Dedifferentiated amniotic fluid mesenchymal stem cell (primary cell): ENCODE measurements at regions not wholly inside any gene's neighbourhood (a gene's known extent, or its start where the extent isn't known, plus 50 kb on each side); places are given as distances from the start of the nearest gene placed in this dataset.
"Not testable (repeated sequence)": the region's sequence is repeated elsewhere in the genome, so short reads cannot be mapped to it uniquely, and the experiment has no call there.

Experiments
- DNase-seq: peaks from one replicate; pipeline ENCODE4 v3.0.0-alpha.2; 2016; ENCODE audit errors: extremely low spot score

DNA sequence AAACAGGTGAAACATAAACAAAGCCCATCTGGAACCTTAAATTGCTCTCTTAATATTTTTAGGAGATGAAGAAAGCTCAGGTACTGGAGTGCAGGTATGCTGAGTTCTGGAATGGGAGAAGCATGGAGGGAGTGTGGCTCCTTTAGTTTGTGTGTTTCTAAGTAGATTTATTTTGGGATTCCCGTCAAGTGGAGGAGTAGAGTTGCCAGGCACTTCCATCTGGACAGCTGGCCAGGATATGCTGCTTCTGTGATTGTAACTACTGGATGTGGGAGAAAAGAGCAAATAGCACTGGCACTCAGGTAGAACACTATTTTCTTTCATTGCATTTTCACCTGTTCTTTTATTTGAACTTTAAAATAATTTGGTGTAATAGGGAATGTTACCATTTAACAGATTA is 182.3 kb upstream of the MAST4 start:
- no peak for DNase-seq

DNA sequence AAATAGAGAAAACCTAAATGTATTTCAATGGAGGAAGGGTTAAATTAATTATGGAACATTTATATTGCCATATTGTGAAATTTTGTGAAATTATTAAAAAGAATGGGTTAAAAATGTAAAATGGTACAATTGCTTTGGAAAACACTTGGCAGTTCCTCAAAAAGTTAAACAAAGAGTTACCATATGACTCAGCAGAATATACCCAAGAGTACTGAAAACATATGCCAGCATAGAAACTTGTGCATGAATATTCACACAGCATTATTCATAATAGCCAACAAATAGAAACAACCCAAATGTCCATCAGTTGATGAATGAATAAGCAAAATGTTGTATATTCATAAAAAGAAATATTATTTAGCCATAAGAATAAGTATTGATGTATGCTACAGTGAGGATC is 181.0 kb upstream of the MAST4 start:
- no peak for DNase-seq

DNA sequence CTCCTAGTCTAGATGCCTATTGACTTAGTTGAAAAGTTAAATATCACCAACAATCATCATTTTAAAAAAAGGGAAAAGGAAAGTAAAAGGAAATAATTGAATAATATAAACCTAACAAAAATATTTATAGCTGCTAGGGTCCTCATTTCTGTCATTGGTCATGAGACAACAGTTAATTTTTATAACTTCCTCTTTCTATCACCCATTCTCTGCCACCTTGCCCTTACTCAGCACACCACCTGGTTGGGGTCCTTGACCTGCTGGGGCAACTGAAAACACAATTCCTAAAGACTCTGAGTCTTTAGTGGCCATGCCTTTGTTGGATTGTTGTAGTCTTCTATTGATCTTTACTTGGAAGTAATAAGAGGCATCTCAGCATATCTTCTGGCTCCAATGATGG is 179.5 kb upstream of the MAST4 start:
- DNase-seq, result no peak

DNA sequence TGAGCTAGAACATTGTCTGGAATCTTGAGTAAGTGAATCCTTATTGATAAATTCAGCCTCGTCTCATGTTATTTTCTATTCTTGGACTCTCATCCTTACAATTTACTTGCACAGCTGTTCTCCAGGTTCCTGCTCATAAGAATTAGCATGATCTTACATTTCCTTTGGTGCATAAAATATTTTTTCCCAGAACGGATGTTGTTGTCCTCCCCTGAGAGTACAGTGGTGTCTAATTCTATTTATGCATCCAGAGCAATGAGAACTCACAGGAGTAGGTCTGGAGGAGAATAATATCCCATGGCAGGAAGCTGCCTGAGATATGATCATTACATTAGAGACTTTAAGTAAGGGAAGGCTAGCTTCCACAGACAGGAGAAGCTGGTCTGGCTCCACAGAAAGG is 178.4 kb upstream of the MAST4 start:
- no peak for DNase-seq

DNA sequence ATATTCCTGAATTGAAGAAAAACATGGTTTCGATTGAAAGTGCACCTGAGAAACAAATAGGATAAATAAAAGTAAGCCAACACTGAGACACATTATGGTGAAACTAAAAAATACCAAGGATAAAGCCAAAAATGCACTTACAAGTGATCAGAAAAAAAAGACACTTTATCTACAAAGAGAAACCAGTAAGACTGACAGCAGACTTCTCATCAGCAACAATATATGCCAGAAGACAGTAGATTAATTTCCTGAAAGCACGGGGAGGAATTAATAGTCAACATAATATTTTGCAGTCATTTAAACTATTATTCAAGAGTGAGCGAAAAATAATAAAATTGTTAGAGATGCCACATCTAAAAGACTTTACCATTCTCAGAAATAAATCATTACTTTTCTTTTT is 172.7 kb upstream of the MAST4 start:
- no peak for DNase-seq

DNA sequence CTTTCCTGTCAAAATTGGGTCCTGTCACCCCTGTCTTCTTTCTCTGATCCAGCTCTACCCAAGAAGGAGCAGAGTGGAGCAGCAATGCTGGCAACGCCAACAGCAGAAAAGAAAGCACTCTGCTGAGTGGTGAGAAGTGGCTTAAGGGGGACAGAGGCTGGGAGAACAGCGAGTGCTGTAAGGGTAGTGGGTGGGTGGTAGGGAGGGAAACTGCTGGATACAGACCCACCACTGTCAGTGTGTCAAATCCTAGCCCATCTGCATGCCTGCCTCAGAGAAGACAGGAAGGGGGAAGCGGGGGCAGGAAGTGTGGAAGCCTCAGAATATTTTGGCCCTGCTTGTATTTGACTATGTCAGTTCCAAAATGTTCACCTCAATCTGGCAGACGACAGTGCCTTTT is 170.4 kb upstream of the MAST4 start:
- DNase-seq, result no peak

DNA sequence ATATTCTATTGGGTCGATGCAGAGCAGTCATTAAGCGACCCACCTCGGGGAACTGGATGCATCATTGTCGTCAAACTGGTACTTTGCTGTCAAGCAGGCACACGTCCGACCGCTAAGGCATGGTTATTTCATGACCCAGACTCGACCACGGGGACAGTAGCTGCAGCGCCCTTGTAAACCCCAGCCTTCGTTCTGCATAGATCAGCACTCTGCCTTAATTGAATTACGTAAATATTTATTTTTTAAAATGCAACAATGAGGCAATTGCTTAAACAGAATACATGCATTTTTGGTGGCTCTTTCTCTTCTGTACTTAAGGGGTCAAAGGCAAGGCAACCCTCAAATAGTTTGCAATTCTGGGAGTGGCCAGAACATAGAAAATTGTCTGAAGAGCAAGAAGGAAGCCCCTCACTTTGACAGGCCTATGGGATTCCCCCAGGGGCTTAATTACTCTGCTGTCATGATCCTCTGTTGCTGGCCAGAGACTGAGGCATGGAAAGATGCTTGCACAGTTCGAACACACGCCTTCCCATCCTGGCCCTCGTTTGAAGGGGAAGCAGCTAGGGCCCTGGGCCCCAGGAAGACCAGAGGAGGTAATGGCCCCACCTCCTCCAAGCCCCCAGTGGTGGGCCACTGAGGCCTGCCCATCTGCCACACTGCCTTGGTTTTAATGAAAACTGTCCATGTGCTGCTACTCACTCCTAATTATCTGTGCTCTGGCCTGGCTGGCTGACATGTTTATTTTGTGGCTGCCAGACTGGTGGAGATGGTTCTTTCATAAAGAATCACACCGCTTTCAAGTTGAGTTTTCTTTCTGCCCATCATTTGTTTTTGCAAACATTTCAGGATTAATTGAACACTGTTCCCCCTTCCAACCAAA is 169.7 kb upstream of the MAST4 start:
- no peak for DNase-seq

DNA sequence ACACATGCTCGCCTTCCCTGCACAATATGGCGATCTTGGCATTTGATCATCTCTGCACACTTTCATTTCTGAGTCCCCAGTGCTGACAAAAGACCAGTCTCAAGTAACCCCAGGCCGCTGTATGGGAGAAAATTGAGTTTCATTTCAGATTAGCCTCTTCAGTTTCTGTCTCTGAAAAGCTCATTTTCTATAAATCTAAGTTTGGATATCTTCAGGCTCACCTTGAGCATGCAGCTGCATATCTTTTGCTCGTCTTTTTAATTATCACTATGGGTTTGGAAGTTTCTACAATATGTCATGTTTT is 169.1 kb upstream of the MAST4 start:
- no peak for DNase-seq

DNA sequence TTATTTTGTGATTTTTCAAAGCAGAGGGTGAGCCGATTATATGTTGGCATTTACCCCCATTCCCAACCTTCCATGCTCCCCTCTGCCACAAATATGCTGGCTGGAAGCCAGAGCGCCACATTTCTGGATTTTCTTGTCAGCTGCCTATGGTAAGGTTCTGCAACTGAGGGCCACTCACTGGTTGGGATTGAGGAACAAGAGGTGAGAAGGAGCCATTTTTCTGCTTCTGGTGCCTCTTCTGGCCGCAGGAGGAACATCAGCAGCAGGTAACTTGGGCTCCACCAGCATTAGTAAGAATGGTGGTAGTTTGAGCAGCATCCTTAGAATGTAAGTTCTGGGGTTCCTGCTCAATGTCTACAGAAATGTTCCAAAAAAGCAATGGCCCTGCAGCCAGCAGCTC is 159.5 kb upstream of the MAST4 start:
- DNase-seq, result no peak

DNA sequence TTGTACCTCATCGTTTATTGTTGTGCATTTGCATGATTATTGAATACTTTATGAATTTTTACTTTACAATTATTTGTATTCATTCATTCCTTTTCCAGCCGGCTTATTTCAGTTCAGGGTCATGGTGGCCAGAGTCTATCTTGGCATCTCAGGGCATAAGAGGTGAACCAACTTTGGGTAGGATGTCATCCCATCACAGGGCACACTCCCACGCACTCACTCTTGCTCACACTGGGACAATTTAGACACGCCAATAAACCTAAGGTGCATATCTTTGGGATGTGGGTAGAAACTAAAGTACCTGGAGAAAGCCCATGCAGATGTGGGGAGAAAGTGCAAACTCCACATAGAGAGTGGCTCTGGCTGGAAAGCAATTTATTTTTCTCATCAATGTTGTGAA is 158.1 kb upstream of the MAST4 start:
- DNase-seq, result no peak

DNA sequence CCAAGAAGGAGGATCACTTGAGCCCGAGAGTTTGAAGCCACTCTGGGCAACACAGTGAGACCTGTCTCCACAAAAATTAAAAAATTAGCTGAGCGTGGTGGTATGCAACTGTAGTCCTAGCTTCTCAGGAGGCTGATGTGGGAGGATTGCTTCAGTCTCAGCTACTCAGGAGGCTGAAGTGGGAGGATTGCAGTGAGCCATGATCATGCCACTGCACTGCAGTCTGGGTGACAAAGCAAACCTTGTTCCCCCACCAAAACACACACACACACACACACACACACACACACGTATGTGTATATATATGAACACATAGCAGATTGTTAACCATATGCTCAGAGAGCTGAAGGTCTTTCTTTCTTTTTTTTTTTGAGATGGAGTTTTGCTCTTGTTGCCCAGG is 157.5 kb upstream of the MAST4 start:
- DNase-seq, result no peak

DNA sequence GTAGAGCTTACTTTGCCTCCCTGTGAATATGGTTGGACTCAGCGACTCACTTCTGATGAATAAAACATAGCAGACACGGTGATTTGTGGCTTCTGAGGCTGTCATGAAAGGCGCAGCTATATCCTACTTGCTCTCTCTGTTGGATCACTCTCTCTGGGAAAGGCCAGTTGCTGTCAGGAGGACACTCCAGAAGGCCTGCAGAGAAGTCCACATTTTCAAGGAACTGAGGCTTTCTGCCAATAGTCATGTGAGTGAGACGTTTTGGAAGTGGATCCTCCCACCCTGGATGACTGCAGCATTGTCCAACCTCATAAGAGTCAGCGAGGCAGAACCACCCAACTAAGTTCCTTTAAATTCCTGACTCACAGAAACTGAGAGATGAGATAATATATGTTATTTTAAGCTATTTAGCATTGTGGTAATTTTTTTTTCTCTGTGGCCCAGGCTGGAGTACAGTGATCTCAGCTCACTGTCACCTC is 156.0 kb upstream of the MAST4 start:
- no peak for DNase-seq

DNA sequence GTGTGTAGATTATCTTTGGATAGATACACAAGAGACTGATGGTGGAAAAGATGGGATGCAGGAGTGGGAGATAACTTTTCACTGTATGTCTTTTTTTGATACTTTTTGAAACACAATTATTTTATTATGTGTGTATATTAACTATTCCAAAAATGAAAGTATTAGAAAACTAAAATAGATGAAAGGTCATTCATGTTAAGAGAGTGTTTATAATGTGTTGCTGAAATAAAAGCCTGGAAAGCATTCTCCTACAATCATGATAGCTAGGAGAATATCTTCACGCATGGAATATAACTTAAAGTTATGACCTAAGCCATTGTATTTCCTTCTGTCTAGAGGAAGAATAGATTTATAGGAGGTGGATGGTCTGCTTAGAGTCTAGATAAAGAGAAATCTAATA is 154.8 kb upstream of the MAST4 start:
- DNase-seq, result no peak

DNA sequence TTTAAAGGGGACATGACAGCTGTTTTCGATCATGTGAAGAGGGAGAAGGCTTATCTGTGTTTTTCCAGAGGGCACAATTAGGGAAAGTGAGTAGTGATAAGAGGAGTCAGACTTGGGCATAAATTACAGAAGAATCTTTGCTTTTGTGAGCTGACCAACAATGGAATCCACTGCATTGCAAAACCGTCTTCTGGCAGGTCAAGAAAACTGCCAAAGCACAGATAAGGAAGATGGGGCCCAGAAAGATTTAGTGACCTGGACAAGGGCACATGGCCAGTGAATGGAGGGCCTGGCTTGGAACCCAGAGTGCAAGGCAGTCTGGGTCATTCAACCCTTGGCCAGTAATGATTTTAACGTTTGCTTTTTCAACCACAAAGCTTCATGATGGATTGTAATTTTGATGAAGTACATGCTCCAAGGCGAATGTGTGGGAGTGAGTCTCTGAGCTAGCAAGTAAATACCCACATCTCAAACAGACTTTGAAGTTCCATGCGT is 153.2 kb upstream of the MAST4 start:
- DNase-seq, result no peak

DNA sequence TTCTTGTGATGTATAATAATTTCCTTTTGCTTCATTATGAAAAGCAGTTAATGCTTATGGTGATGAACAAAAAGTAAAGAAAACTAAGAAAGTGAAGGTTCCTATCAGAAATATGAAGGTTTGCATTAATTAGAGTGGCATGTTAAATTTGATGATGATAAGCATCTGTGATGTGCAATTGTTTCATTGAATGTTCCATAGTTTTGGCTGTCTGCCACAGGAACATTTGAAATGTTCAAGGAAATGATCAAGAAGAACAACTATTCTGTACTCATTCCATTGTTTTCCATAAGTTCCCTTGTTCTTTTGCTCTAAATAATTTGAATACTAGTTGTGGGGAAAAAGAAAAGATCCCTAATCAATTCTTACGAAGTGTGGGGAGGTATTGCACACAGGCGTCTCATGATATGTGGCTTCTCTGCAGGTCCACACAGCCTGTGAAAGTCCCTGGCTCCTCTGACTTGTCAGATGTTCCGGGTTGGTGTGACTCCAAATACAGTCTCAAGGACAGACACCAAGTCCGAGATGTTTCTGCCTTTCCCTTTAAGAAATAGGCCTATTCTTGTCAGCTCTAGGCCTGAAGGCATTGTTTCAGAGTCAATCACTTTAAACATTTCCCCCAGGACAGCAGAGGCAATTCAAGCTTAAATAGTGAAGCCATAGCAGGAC is 152.6 kb upstream of the MAST4 start:
- no peak for DNase-seq

DNA sequence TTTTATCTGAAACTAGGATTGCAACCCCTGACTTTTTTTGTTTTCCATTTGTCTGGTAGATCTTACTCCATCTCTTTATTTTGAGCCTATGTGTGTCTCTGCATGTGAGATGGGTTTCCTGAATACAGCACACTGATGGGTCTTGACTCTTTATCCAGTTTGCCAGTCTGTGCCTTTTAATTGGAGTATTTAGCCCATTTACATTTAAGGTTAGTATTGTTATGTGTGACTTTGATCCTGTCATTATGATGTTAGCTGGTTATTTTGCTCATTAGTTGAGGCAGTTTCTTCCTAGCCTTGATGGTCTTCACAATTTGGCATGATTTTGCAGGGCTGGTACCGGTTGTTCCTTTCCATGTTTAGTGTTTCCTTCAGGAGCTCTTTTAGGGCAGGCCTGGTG is 148.1 kb upstream of the MAST4 start:
- not testable (repeated sequence) for DNase-seq

DNA sequence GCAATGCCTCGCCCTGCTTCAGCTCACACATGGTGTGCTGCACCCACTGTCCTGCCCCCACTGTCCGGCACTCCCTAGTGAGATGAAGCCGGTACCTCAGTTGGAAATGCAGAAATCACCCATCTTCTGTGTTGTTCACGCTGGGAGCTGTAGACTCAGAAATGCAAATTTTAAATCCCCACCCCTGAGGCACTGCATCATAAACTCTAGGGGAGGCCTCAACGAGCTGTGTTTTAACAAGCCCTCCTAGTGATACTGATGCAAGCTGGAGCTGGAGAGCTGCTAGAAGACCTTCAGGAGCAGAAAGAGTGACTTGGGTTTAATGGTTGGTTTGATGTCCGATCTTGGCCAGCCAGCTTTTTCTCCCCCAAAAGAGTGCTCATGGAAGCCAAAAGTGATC is 146.0 kb upstream of the MAST4 start:
- DNase-seq, result no peak

DNA sequence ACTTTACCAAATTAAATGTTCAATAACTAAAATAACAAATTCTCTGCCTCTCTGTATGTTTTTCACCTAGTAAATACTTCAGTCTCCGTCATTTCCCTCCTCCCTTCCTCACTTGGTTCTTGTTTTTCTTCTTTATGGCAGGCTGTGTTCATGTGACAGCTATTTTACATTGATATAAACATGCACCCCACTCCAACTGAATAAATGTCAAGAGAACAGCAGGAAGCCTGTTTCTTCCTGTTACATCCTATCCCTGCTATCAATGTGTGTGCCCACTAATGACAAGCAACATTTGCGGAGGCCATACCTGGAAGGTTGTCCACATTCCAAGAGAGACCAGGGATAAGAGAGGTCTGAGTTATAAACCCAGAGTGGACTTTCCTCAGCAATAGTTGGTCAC is 145.2 kb upstream of the MAST4 start:
- no peak for DNase-seq

DNA sequence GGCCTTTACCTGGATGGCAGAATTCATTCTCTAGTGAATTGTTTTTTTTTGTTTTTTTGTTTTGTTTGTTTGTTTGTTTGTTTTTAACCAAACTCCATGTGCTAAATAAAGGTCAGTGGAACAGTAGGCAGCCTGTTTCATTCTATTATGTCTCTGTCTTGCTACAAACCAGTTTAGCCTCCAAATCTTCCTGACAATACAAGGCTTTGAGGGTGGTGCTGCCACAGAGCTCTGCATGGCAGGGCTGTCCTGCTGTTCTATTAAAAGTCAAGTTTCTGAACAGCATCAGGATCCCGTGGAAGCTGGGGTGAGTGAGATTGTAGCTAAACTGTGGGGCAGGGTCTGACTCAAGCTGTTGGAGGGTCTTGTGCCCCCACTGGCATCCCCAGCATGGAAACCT is 144.1 kb upstream of the MAST4 start:
- no peak for DNase-seq

DNA sequence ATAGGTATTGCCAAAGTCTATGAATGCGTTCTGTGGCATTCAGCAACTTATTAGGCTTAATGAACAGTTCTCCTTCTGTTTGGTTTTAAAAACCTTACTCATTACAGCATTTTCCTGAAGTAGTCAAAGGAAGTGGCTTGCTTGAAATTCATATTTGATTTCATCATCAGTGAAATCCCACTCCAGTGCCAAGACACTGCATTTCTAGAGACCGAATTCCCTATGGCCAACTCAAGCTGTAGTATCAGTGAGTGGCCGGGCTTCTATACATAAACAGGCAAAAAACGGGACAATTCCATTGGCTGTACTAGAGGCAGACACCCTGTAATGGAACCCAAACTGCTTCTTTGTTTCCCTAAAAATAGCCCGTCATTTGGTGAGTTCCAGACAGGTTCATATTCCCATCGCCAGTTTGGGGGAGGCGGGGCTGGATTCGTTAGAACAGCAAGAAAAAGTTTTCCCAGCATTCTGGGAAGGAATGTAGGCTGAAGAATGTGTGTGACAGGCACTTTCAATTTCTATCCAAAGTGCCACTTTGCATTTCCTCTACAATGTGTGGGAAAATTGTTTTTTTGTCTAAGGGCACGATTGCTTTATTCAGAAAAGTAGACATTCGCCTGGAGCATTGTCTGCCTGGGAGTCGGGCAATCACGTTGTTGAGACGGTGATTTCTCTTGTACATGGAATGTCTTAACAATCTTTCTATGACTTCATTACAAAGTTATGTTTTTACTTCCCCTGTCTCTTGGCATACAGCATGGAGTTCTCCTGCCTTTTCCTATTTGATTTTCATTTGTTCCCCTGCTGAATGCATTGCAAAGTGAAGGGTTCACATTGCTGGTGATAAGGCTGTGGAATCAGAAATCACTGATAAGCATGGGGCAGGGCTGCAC is 141.8 kb upstream of the MAST4 start:
- DNase-seq, result no peak

DNA sequence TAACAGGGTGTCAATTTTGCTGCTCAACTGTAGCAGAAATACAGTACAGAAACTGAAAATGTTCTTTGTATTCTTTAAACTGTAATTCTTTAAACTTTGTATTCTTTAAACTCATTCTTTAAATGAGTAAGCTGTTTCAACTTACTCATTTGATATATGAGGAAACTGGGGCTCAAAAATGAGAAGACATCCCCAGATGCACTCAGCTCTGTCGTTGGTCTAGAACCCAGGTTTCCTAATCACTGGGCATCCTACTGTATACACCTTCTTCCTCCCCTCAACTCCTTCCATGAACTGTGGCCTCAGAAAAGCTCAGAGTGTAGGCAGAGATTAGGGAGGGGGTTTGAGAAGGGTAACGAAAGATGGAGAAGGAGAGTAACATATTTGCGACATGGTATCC is 136.5 kb upstream of the MAST4 start:
- DNase-seq, result no peak

DNA sequence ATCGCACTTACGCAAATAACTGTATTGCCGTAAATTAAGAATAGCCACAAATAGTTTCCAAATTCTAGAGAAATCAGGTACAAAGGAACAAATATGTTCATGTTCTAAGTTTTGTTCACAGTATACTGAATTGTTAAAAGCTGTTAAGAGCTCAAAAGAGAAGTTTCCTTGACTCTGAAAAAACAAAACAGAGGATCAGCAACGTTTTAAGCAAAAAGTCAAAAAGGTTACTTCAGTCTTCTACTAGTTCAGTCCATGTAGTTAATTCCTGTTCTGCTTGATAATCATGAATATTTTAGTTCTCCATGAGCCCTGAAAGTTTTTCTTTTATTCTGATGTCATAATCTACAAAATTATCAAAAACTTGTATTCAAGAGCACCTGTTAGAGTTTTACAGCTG is 128.6 kb upstream of the MAST4 start:
- DNase-seq, result no peak
